Caki2 (cell line): ENCODE measurements at regions not wholly inside any gene's neighbourhood (a gene's known extent, or its start where the extent isn't known, plus 50 kb on each side); places are given as distances from the start of the nearest gene placed in this dataset.

Experiments used
- DNase-seq: peaks from one replicate; pipeline ENCODE4 v3.0.0-alpha.2; 2015; ENCODE audit warnings: low read depth
- in situ Hi-C: cut with HindIII; loops from 2 replicates; pipeline ENCODE4 v1.10.0; 2016; ENCODE audit warnings: low sequenced_read_pairs, low pct_unique_long_range_greater_than_20kb, mixed read lengths

DNA sequence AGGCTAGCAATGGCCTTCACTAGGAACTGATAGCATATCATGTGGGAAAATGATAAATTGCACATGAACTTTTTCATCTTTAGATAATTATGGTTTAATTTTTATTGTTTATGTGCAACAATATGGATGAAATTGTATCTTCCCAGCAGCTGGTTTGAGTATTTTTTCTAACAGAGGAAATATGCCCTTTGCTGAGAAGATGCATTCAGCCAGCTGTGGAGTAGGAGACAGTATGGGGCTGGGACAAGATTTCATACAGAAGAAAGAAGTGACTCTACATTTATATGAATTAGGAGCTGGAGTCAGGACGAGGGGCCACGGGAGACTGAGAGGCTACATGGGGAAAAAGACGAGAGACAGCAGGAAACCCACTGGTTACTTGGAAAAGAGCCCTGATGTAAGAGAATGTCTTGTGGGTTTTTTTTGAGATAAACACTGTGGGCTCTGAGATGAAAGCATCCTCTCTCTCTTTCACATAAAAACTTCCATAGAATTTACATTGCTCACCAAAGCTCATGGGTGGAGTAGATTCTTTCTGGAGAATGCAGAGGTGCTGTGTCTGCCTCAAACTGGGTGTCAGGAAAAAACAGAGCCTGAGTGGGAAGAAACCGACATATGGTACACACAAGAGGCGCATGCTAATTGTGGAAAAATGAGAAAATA, 115.2 kb upstream of the PDZRN3 start:
- in situ Hi-C loops = no loop called here
- DNase-seq = no peak

- DNase-seq = no peak
- in situ Hi-C loops = no loop called here
Measured at GRCh38 chr3:73738711-73739110, 114.0 kb upstream of the PDZRN3 start.

DNA sequence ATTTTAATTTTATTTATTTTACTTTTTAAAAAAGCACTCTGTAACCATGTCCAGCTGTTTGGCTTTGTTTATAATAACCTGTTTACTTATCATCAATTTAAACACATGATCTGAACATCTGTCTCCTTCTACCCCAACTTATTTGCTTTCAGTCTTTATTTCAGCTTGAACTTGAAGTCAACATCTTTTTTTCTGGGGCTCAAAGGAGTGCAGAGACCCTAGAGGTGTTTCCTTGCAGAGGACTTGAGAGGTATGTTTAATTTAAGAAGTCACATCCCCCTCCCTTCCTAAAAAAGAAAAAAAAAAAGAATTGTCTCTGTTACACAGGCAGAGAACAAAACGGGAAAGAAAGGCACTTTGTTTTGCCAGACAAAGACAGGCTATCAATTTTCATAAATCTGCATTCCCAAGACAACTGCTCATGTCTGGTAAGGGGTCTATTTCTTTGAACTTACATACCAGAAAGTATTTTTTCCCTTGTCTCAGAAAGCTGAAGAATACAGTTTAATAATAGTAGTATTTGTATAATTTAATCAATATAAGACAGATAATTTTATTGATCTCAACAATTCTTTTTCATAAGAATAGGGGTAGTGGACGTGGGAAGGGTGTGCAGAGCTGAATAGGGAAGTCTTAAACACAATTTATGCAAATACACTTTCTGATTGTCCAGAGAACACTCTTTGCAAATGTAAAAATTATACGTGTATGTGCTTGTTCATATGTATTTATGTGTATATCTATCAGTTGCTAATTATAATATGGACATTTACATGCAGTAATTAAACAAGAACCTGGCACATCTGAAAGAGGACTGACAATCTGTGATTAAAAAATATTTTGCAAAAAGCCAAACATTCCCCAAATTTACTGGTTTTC, 109.7 kb upstream of the PDZRN3 start:
- DNase-seq = no peak
- in situ Hi-C loops = no loop called here

- in situ Hi-C loops = no loop called here
- no peak for DNase-seq
Measured at GRCh38 chr3:73733746-73734145, 109.0 kb upstream of the PDZRN3 start.

GRCh38 chr3:73729969-73730440, 105.3 kb upstream of the PDZRN3 start:
- DNase-seq = no peak
- in situ Hi-C loops = no loop called here

DNA sequence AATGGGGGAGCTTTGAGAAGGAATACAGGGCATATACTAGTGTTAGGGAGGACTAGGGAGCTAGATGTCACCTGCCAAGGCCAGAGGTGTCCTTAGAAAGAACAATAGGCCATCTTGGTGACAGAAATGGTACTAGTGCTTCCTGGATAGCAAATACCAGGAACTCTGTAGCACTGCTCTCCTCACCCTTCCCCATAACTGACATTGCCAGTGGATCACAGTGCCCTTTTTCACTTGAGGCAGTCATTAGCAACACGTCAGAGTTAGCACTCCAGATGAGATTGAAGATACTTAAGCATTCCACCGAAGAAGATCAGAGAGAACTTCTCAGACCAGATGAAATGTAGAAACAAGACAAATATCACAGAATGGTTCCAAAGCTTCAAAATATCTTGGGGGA, 103.1 kb upstream of the PDZRN3 start:
- no peak for DNase-seq
- in situ Hi-C loops = no loop called here

GRCh38 chr3:73727117-73727821, 102.5 kb upstream of the PDZRN3 start:
- no peak for DNase-seq
- in situ Hi-C loops = no loop called here

- DNase-seq = no peak
- in situ Hi-C loops = no loop called here
Measured at GRCh38 chr3:73723596-73723995, 98.9 kb upstream of the PDZRN3 start.

DNA sequence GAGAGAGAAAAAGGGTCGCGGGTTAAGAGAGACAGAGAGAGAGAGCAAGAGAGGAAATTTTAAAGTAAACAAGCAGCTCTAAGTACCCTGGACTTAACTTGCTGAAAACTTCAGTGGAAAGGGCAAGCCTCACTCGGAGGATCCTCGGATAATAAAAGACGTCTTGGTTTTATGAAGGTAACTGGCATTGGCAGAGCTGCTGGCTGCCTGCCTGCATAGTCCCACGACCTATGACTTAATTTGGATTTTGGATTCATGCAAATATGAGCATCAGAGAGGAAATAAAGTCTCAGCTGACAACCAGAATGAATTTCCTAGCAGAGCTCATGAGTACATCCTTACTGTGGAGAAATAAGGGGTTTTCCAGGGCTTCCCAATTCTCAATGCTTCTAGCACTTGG, 95.1 kb upstream of the PDZRN3 start:
- DNase-seq = no peak
- in situ Hi-C loops = no loop called here

GRCh38 chr3:73719413-73719851, 94.7 kb upstream of the PDZRN3 start:
- in situ Hi-C loops = no loop called here
- DNase-seq = no peak

- DNase-seq = no peak
- in situ Hi-C loops = no loop called here
Measured at GRCh38 chr3:73718326-73719110, 93.8 kb upstream of the PDZRN3 start.

DNA sequence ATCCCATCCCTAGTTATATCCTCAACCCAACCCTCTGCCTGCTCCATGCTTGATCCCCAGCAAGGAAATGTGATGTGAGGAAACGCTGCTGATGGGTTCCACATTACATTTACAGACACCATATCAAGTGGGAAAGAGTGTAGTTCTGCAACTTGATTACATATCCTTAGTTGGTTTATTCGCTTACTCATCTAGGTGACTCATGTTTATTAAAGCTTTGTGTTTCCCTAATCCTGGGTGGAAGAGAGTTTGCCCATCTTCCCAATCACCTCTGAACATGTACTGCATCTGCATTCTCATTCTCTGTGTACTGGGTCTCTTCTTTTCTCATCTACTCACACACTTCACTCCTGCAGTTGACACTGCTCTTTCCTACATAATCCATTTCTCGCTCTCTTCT, 91.7 kb upstream of the PDZRN3 start:
- in situ Hi-C loops = no loop called here
- DNase-seq = peak; percentile 32

GRCh38 chr3:73710340-73710739, 85.6 kb upstream of the PDZRN3 start:
- in situ Hi-C loops = no loop called here
- no peak for DNase-seq

DNA sequence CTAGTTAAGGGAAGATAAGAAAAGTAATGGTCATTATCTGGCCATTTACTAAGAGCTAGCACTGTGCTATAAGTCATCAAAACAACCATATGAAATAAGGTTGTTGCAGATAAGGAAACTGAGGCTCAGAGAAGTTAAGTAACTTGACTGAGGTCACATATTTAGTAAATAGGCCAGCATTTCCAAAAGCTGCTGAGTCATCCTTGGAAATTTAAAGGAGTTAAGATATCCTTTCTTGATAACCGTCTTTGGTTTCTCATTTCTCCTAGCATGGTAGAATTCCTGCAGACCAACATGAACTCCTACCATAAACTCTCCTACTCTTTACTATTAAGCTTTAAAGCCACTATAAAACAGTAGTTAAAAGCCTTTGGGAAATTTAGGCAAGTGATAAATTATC, 85.0 kb upstream of the PDZRN3 start:
- DNase-seq = no peak
- in situ Hi-C loops = no loop called here

GRCh38 chr3:73708956-73709355, 84.2 kb upstream of the PDZRN3 start:
- in situ Hi-C loops = no loop called here
- DNase-seq = no peak

- in situ Hi-C loops = no loop called here
- no peak for DNase-seq
Measured at GRCh38 chr3:73707772-73708171, 83.0 kb upstream of the PDZRN3 start.

GRCh38 chr3:73706771-73707170, 82.0 kb upstream of the PDZRN3 start:
- DNase-seq = no peak
- in situ Hi-C loops = no loop called here

- DNase-seq = no peak
Measured at GRCh38 chr3:73705792-73706191, 81.1 kb upstream of the PDZRN3 start.

More at GRCh38 chr3:73705792-73706191, 81.1 kb upstream of the PDZRN3 start:
- in situ Hi-C loops = no loop called here
